ENCODE measurements at regions not wholly inside any gene's neighbourhood (a gene's known extent, or its start where the extent isn't known, plus 50 kb on each side); places are given as distances from the start of the nearest gene placed in this dataset.
"Not testable (repeated sequence)": the region's sequence is repeated elsewhere in the genome, so short reads cannot be mapped to it uniquely, and the experiment has no call there.

- DNase-seq: no peak
Observed at GRCh38 chr2:236981701-236982485, 103.8 kb upstream of the COPS8 start.

GRCh38 chr2:236982693-236983455, 102.8 kb upstream of the COPS8 start:
- DNase-seq: no peak

- DNase-seq: no peak
Observed at GRCh38 chr2:236984046-236984445, 101.6 kb upstream of the COPS8 start.

GRCh38 chr2:236985761-236986339, 99.8 kb upstream of the COPS8 start:
- no peak for DNase-seq

- DNase-seq: no peak
Observed at GRCh38 chr2:236986524-236987330, 99.0 kb upstream of the COPS8 start.

- DNase-seq: no peak
Observed at GRCh38 chr2:236988216-236988615, 97.5 kb upstream of the COPS8 start.

- DNase-seq: no peak
Observed at GRCh38 chr2:236988690-236989624, 96.7 kb upstream of the COPS8 start.

- no peak for DNase-seq
Observed at GRCh38 chr2:236990552-236990951, 95.1 kb upstream of the COPS8 start.

- DNase-seq: no peak
Observed at GRCh38 chr2:236991874-236992273, 93.8 kb upstream of the COPS8 start.

GRCh38 chr2:236993286-236993685, 92.4 kb upstream of the COPS8 start:
- no peak for DNase-seq

GRCh38 chr2:236994361-236994760, 91.3 kb upstream of the COPS8 start:
- no peak for DNase-seq

- no peak for DNase-seq
Observed at GRCh38 chr2:236997069-236997715, 88.5 kb upstream of the COPS8 start.

GRCh38 chr2:236998236-236998635, 87.5 kb upstream of the COPS8 start:
- no peak for DNase-seq

- no peak for DNase-seq
Observed at GRCh38 chr2:236998758-236999157, 86.9 kb upstream of the COPS8 start.

- no peak for DNase-seq
Observed at GRCh38 chr2:237000481-237000880, 85.2 kb upstream of the COPS8 start.

- DNase-seq: not testable (repeated sequence)
Observed at GRCh38 chr2:237005341-237005740, 80.3 kb upstream of the COPS8 start.

- DNase-seq: no peak
Observed at GRCh38 chr2:237011206-237011795, 74.4 kb upstream of the COPS8 start.

- no peak for DNase-seq
Observed at GRCh38 chr2:237012004-237012403, 73.7 kb upstream of the COPS8 start.

- DNase-seq: no peak
Observed at GRCh38 chr2:237012577-237013267, 73.0 kb upstream of the COPS8 start.

Measured in kidney glomerular epithelial cell (primary cell).